Erythroblast (primary cell): ENCODE measurements at regions not wholly inside any gene's neighbourhood (a gene's known extent, or its start where the extent isn't known, plus 50 kb on each side); places are given as distances from the start of the nearest gene placed in this dataset.

Source experiments
- DNase-seq, 2 experiments: peaks; one replicate each; lab custom pipeline; 2025; lab: John Stamatoyannopoulos, UW
- GATA1 ChIP-seq: IDR thresholded peaks from 2 replicates; pipeline ENCODE4 v1.6.1; 2011; ENCODE audit warnings: low read depth, mild to moderate bottlenecking, control low read depth, low read length, moderate library complexity
- POLR2A ChIP-seq: IDR thresholded peaks from 2 replicates; pipeline ENCODE4 v1.6.1; 2011; ENCODE audit warnings: mild to moderate bottlenecking, low read length

GRCh38 chr2:215751200-215751910, 262.0 kb downstream of the MREG start:
- no peak for TF ChIP-seq GATA1
- no peak for TF ChIP-seq POLR2A
- DNase-seq = no peak

- no peak for DNase-seq
Measured at GRCh38 chr2:215750763-215751162, 262.6 kb downstream of the MREG start.

GRCh38 chr2:215749092-215749957, 264.0 kb downstream of the MREG start:
- DNase-seq = no peak

More at GRCh38 chr2:215750763-215751162, 262.6 kb downstream of the MREG start:
- TF ChIP-seq POLR2A = no peak
- no peak for TF ChIP-seq GATA1

GRCh38 chr2:215748446-215748845, 264.9 kb downstream of the MREG start:
- TF ChIP-seq POLR2A (no peak), GATA1 (no peak)
- DNase-seq = no peak

More at GRCh38 chr2:215749092-215749957, 264.0 kb downstream of the MREG start:
- TF ChIP-seq POLR2A (no peak), GATA1 (no peak)

- DNase-seq = no peak
- TF ChIP-seq POLR2A = no peak
- no peak for TF ChIP-seq GATA1
Measured at GRCh38 chr2:215746887-215747615, 266.3 kb downstream of the MREG start.

- no peak for DNase-seq
- TF ChIP-seq POLR2A = no peak
- TF ChIP-seq GATA1 = no peak
Measured at GRCh38 chr2:215746226-215746886, 267.0 kb downstream of the MREG start.

- no peak for DNase-seq
- no peak for TF ChIP-seq GATA1
- TF ChIP-seq POLR2A = no peak
Measured at GRCh38 chr2:215745331-215745730, 268.0 kb downstream of the MREG start.

GRCh38 chr2:215744514-215744913, 268.8 kb downstream of the MREG start:
- DNase-seq = no peak
- TF ChIP-seq POLR2A (no peak), GATA1 (no peak)

GRCh38 chr2:215743066-215743465, 270.3 kb downstream of the MREG start:
- TF ChIP-seq POLR2A (no peak), GATA1 (no peak)
- no peak for DNase-seq

GRCh38 chr2:215742021-215742420, 271.3 kb downstream of the MREG start:
- no peak for DNase-seq
- no peak for TF ChIP-seq POLR2A
- TF ChIP-seq GATA1 = no peak

GRCh38 chr2:215740071-215740470, 273.3 kb downstream of the MREG start:
- DNase-seq = no peak
- TF ChIP-seq POLR2A (no peak), GATA1 (no peak)

- TF ChIP-seq GATA1 = no peak
- no peak for TF ChIP-seq POLR2A
Measured at GRCh38 chr2:215738351-215738750, 275.0 kb downstream of the MREG start.

GRCh38 chr2:215737477-215737876, 275.9 kb downstream of the MREG start:
- TF ChIP-seq GATA1 (no peak), POLR2A (no peak)
- no peak for DNase-seq

More at GRCh38 chr2:215738351-215738750, 275.0 kb downstream of the MREG start:
- DNase-seq = no peak
